Neutrophil (primary cell): ENCODE measurements at regions not wholly inside any gene's neighbourhood (a gene's known extent, or its start where the extent isn't known, plus 50 kb on each side); places are given as distances from the start of the nearest gene placed in this dataset.

ENCODE experiments used
- H3K27ac ChIP-seq: fragments of 200-600 bp; sonication (generic); 2 replicates; pipeline ENCODE4 v1.5.1; 2016; ENCODE audit warnings: mild to moderate bottlenecking, moderate library complexity
- H3K27me3 ChIP-seq: fragments of 200-600 bp; sonication (generic); 2 replicates; pipeline ENCODE4 v1.6.0; 2016; ENCODE audit warnings: mild to moderate bottlenecking
- H3K36me3 ChIP-seq: fragments of 200-600 bp; sonication (generic); 2 replicates; pipeline ENCODE4 v1.5.1; 2017
- H3K4me1 ChIP-seq, 2 experiments: fragments of 200-600 bp in 1 of 2; sonication (generic) in 1 of 2; 1 replicate in 1 of 2; 2 replicates in 1 of 2; pipeline versions ENCODE4 v1.5.1 to v1.6.1; 2013 to 2016; ENCODE audit warnings: low read depth in 1 of 2, low read length in 1 of 2, mild to moderate bottlenecking in 1 of 2, moderate library complexity in 1 of 2; ENCODE audit not compliant: control insufficient read depth in 1 of 2, insufficient read depth in 1 of 2
- H3K4me3 ChIP-seq, 2 experiments: fragments of 200-600 bp in 1 of 2; sonication (generic) in 1 of 2; 1 replicate in 1 of 2; 2 replicates in 1 of 2; pipeline ENCODE4 v1.5.1; 2013 to 2016; ENCODE audit warnings: low read depth in 1 of 2, low read length in 1 of 2, mild to moderate bottlenecking in 1 of 2, moderate library complexity in 1 of 2
- H3K9me3 ChIP-seq: fragments of 200-600 bp; sonication (generic); 2 replicates; pipeline ENCODE4 v1.5.1; 2016
- TF ChIP-seq, protein P1 (sequence below): fragments of 200-600 bp; sonication (generic); IDR thresholded peaks from 2 replicates; pipeline ENCODE4 v1.5.1; 2016; ENCODE audit warnings: antibody characterized with exemption

DNA sequence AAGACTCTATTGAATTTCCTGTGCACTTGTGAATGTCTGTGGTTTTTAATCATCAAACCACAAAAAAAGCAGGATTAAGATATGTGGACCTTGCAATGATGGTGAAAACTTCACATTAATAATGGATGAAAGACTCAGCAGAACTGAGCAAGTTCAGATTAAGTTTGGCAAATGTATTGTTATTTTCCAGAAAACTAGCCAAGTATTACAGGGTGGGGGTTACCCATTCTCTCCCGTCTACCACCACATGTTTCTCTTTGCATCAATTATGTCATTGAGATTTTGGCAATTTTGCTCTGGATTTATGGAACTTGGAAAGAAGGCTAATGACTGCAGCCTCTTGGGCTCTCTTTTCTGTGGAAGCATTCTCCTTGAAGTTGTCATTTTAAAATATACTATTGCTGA, 577.1 kb downstream of the ANKRD50 start:
- TF ChIP-seq, protein P1, sequence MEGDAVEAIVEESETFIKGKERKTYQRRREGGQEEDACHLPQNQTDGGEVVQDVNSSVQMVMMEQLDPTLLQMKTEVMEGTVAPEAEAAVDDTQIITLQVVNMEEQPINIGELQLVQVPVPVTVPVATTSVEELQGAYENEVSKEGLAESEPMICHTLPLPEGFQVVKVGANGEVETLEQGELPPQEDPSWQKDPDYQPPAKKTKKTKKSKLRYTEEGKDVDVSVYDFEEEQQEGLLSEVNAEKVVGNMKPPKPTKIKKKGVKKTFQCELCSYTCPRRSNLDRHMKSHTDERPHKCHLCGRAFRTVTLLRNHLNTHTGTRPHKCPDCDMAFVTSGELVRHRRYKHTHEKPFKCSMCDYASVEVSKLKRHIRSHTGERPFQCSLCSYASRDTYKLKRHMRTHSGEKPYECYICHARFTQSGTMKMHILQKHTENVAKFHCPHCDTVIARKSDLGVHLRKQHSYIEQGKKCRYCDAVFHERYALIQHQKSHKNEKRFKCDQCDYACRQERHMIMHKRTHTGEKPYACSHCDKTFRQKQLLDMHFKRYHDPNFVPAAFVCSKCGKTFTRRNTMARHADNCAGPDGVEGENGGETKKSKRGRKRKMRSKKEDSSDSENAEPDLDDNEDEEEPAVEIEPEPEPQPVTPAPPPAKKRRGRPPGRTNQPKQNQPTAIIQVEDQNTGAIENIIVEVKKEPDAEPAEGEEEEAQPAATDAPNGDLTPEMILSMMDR: no peak
- no peaks in the 10 kb centered on the region for H3K9me3 ChIP-seq

DNA sequence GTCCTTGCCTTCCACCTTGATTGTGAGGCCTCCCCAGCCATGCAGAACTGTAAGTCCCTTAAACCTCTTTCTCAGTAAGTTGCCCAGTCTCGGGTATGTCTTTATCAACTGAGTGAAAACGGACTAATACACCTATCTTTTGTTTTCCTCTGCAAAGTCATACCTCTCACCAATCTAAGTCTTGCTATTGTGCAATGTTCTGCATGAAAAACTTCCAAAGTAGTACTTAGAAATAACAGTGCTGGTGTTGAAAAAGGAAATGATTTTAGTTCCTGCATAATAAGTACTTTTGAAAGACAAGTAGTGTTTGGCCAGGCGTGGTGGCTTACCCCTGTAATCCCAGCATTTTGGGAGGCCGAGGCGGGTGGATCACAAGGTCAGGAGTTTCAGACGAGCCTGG, 573.5 kb downstream of the ANKRD50 start:
- no peak overlapping the region for H3K27ac ChIP-seq
- TF ChIP-seq, protein P1: no peak
- no peaks in the 10 kb centered on the region for H3K27me3 ChIP-seq
- no peaks in the 10 kb centered on the region for H3K36me3 ChIP-seq
- H3K9me3 ChIP-seq: no peaks in the 10 kb centered on the region
- no peak overlapping the region for H3K4me3 ChIP-seq
- no peaks in the 10 kb centered on the region for H3K4me1 ChIP-seq

More for the DNA sequence above, 577.1 kb downstream of the ANKRD50 start:
- no peaks in the 10 kb centered on the region for H3K27me3 ChIP-seq
- no peaks in the 10 kb centered on the region for H3K4me1 ChIP-seq
- H3K36me3 ChIP-seq: no peaks in the 10 kb centered on the region
- no peak overlapping the region for H3K4me3 ChIP-seq
- no peak overlapping the region for H3K27ac ChIP-seq

DNA sequence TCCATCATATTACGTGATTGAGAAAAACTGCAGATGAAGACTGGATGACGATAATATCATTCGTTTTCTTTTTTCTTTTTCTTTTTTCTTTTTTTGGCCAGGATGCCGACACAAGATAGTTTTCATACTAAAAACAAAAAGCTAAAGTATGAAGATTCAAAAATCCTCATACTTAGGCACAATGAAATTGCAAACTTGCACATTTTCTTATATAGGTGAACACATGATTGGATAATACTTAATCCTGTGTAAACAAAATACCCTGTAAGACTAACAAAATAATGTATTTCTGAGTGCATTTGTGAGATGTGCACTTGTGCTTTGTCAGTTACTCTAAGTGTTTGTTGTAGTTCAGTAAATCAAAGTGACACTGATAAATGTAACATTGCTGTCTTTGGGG, 568.9 kb downstream of the ANKRD50 start:
- Histone ChIP-seq H3K4me3 (no peak overlapping the region), H3K9me3 (no peaks in the 10 kb centered on the region), H3K27me3 (no peaks in the 10 kb centered on the region), H3K36me3 (no peaks in the 10 kb centered on the region), H3K4me1 (no peaks in the 10 kb centered on the region), H3K27ac (no peak overlapping the region)
- TF ChIP-seq, protein P1: no peak

DNA sequence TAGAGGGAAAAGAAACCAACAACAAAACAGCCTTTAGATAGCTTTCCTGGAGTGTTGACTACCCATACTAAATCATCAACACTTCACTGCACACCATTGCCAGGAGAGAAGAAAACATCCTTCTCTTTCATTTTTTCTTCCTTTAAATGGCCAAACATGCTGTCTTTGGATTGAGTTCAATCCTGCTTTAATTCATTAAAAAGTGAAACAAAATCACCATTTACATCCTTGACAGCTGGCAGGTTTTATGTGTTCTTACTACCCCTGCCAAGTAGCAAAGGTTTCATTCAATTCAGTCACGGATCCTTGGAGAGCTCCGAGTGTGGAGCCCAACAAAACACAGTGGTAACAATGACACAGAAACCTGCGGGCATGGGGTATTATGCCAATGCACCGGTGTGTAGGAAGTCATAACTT, 568.3 kb downstream of the ANKRD50 start:
- TF ChIP-seq, protein P1: no peak
- Histone ChIP-seq H3K27ac (no peak overlapping the region), H3K9me3 (no peaks in the 10 kb centered on the region), H3K36me3 (no peaks in the 10 kb centered on the region), H3K4me3 (no peak overlapping the region), H3K4me1 (no peaks in the 10 kb centered on the region), H3K27me3 (no peaks in the 10 kb centered on the region)

DNA sequence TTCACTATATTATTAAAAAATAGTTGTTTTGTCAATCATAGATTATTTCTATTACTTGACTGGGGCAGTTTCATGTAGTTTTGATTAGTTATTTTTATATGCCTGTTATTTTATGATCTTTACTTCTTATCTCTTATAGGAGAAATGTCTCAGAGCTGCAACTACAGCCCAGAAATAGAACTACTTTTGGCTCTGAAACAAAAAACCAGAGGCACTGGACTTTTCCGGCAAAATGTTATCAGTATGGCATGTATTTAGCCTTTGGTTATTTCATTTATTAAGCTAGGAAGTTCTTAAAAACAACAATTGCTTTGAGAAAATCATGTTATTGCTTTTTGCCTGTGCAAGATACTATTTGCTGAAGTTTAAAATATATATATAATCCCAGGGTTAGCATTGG, 566.5 kb downstream of the ANKRD50 start:
- Histone ChIP-seq H3K27me3 (no peaks in the 10 kb centered on the region), H3K9me3 (no peaks in the 10 kb centered on the region), H3K36me3 (no peaks in the 10 kb centered on the region), H3K27ac (no peak overlapping the region), H3K4me3 (no peak overlapping the region), H3K4me1 (no peaks in the 10 kb centered on the region)
- TF ChIP-seq, protein P1: no peak

DNA sequence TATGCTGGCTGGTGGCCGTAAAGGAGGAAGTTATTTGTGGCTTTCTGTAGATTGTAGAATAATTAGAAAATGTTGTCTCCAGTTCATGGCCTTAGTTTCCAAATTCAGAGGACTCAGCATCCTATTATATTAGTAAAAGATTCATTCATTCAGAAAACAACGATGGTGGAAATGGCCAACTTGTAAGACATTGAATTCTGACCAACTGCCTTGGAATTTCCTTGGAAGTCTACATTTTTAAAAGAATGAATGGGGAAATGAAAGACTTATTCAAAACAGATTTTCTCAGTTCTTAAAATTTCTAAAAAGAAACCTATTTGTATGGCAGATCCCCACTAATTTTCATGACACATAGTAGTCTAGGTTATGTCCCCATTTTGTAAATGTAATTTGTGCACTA, 561.5 kb downstream of the ANKRD50 start:
- TF ChIP-seq, protein P1: no peak
- no peaks in the 10 kb centered on the region for H3K4me1 ChIP-seq
- no peaks in the 10 kb centered on the region for H3K9me3 ChIP-seq

More for the DNA sequence above, 561.5 kb downstream of the ANKRD50 start:
- Histone ChIP-seq H3K4me3 (no peak overlapping the region), H3K36me3 (no peaks in the 10 kb centered on the region), H3K27me3 (no peaks in the 10 kb centered on the region), H3K27ac (no peak overlapping the region)
